NCI-H1105 (cell line): ENCODE measurements at regions not wholly inside any gene's neighbourhood (a gene's known extent, or its start where the extent isn't known, plus 50 kb on each side); places are given as distances from the start of the nearest gene placed in this dataset.
A peak's percentile ranks its signal among the peaks of the same experiment; 100 is the strongest.
"Not testable (repeated sequence)": the region's sequence is repeated elsewhere in the genome, so short reads cannot be mapped to it uniquely, and the experiment has no call there.

Experiments used
- DNase-seq: peaks from one replicate; lab custom pipeline; 2025; lab: John Stamatoyannopoulos, UW

DNA sequence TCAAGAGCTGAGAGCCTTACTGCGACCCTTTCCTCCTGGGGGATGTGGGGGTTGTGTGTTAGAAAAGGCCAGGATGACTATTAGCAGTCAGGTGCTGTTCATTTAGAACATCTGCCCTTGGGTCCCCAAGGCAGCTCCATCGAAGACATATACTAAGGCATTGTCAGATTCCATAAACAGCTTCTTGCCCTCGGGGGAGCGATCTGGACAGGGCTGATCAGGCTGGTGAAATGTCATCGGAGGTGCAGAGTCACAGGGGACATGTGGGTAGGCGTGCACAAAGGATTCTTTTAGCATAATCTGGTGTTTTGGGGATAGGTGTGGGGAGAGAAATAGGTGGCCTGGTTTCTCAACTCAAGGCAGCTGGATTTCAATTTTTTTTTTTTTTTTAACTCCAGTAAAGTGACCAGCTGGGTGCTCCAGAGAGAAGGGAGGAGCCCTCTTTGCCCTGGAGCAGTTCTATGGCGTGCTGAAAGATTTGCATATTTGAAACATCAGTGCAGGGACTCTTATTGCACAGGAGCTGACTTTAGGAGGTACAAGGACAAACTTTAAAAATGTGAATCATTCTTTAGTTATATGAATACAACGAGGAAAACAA lies 160.1 kb downstream of the SUDS3 start:
- DNase-seq: no peak

DNA sequence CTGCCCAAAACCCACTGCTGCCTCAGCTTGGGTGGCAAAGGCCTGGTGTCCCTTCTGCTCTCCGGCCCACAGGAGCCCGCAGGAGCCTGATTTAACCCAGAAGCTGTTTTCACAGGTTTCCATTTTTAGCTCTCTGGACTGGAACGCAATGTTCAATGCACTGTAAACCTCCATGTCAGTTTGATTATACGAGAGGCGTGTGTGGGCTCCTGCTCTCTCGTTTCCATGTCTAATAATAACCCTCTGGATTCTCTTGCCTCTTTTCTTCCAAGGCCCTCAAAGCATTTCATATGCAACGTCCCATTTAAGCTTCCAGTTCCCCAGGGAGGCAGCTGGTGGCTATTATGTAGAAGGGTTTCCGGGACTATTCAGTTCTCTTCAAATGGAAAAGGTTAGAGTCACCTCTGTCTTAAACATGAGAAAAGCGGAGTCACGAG lies 161.1 kb downstream of the SUDS3 start:
- DNase-seq: no peak

- no peak for DNase-seq
Observed at GRCh38 chr12:118541071-118541470, 164.7 kb downstream of the SUDS3 start.

DNA sequence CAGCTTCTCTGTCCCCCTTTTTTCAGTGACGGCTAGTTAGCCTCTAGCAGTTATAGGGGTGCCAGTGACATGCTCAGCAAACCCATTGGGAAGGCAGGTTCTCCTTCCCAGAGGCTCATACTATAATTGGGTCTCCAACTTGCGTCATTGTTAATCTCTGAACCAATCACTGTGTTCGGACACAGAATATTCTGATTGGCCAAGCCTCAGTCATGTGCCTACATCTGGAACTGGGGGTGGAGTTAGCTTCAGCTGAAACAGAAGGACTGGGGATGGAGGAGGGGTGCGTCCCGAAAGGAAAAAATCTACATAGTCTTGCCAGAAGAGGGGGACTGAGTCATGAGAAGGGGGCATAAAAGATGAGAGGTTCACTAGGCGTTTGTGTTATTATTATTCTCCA lies 165.6 kb downstream of the SUDS3 start:
- no peak for DNase-seq

DNA sequence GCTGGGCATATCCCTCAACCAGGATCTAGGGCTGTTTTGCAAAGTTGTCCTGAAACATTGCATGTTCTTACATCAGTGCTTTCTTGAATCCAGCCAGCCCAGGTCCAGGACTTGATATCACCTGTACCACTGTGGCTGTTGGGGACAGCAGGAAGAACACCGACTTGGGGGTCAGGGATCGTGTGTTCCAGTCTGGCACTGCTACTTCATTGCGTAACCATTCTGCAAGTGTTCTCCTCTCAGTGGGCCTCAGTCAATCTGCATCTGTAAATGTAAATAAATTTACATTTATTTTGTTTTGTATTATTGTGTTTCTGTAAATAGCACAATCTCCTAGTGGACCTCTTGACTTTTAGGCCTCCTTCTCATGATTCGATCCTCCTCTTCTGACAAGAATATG lies 167.3 kb downstream of the SUDS3 start:
- DNase-seq: no peak

DNA sequence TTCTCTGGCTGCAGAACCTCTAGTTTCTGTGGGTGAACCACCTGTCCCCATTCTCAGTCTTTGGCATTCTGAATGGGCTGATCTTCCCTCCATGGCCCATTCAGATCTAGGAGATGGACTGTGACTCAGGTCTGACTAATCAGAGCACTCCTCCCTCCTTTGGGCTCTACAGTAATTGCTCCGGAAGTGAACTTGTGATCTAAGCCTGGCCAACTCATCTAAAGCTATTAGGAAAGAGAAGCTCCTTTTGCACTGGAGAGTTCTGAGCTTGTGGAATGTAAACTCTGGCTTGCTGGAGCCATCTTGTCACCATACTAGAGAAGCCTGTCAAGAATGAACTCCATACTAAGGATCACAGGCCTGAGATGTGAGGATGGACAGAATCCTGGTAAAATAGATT lies 168.2 kb downstream of the SUDS3 start:
- no peak for DNase-seq

GRCh38 chr12:118547606-118548005 lies 171.3 kb downstream of the SUDS3 start:
- DNase-seq: not testable (repeated sequence)

- DNase-seq: no peak
Observed at GRCh38 chr12:118548887-118549509, 172.6 kb downstream of the SUDS3 start.

DNA sequence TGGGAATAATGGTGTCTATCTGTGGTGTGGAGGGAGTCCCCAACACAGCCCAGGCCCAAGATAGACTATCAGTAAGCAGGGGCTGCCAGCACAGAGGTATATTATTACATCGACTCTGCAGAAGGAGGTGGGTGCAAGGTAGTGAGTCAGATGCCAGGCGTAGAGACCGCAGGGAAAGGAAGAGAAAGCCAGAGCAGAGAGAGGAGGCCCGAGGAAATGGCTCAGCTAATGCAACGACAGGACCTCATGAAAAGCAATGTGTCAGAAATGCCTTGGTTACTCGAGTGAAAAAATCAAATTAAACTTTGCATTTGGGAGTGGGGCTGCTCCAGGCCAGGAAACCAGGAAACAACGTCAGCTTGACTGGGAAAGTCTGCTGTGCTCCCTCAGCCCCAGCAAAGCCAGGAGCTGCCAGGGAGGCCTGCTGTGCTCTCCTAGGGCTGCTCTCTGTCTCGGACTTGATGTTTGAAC lies 173.2 kb downstream of the SUDS3 start:
- no peak for DNase-seq

DNA sequence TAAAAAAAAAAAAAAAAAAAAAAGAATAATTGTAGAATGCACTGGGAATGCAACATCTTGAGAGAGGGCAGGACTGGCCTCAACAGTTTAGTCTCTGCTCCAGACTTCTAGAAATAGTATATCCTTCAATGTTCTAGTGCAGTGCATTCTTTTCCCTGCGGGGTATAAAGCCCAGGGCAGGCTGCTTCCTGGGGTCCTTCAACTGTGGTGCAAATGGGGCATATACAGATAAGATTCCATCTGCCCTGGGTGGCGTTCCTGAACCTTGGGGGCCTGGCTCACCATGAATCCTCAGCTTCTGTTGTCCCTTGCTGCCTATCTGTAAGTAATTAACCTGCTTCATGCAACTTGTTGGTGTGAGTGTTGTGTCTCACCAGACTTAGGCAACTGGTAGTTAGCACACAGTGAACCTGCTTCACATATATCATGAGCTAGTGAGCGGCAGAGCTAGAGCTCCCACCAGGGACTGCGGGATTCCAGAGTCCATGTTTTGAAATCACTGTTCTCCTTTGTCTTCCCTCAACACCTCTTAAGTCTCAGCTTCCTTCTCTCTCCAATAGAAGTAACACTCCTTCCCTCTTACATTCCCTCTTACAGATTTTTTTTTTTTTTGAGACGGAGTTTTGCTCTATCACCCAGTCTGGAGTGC lies 177.6 kb downstream of the SUDS3 start:
- DNase-seq: no peak

GRCh38 chr12:118558941-118559340 lies 182.6 kb downstream of the SUDS3 start:
- DNase-seq: no peak

- no peak for DNase-seq
Observed at GRCh38 chr12:118560733-118561132, 184.4 kb downstream of the SUDS3 start.

DNA sequence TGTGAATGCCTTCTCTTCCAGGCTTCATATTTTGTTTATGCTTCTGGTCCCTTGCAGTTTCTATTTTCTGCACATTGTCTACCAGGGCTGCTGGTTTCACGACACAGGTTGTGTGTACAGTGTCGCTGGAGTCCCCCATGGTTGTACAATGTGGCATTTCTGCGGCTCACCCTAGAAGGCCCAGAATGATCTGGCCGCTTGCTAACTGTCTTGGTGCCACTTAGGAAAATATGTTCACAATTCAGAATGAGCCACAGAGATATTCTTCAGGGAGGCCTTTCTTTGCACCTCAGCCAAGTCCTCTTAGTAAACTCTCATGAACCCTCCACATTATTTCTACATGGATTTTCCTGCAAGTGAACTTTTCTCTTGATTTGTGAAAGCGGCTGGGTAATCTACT lies 195.4 kb downstream of the SUDS3 start:
- no peak for DNase-seq

DNA sequence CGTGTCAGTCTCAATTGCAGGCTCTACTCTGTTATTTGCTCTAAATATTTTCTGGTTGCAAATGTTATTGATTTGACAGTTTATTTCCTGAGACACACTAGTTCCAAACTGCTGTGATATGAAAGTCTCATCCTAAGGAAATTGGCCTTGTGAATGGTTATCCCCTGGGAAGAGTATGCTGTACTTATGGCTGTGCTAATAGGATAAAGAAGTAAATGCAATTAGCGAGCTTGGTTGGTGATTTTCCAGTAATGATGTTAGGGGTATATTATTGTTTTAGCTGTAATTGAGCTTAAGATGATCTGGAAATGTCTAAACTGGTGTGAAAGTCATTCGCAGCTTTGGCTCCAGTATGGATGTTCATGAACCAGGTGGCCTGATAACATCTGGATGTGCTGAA lies 197.9 kb downstream of the SUDS3 start:
- no peak for DNase-seq

DNA sequence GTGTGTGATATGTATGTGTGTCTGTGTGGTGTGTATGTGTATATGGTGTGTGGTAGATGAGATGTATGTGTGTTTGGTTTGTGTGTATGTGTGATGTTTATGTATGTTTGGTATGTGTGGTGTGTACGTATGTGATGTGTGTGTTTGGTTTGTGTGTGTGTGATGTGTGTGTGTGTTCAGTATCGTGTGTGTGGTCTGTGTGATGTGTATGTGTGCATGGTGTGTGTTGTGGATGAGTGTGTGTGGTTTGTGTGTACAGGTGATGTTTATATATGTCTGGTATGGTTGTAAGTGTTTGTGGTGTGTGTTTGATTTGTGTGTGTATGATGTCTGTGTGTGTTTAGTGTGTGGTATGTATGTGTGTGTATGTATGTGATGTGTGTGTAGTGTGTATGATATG lies 199.4 kb downstream of the SUDS3 start:
- no peak for DNase-seq

- no peak for DNase-seq
Observed at GRCh38 chr12:118581371-118581770, 205.0 kb downstream of the SUDS3 start.

- DNase-seq: no peak
Observed at GRCh38 chr12:118582863-118583262, 206.5 kb downstream of the SUDS3 start.

DNA sequence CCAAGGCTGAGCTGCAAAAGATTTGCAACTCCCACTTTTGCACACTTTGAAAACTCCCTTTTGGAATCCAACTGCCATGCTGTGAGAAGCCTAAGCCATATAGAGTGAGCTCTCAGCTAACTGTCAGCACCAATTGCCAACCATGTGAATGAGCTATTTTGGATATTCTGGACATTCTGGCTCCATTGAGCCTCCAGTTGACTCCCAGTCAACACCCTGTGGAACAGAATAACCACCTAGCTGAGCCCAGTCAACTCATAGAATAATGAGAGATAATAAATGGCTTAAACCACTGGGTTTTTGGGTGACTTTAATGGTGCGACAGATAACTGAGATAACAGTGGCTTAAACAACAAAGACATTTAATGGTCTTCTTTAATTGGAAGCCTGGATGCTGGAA lies 210.1 kb downstream of the SUDS3 start:
- DNase-seq: no peak

DNA sequence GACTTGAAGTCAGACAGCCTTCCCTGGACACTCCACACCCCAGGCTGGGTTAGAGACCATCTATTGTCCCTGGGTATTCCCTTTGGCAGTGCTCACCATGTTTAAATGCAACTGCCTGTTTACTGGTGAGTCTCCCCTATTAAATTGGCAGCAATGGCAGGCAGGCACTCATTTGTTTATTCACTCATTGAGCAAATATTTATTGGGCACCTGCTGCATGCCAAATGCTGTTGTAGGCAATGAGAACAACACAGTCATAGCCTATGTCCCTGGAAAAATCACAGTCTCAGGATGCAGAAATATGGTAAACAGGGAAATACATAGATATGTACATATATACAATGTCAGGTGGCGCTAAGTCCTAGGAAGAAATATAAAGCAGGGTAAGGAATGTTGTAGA lies 212.8 kb downstream of the SUDS3 start:
- DNase-seq: no peak

DNA sequence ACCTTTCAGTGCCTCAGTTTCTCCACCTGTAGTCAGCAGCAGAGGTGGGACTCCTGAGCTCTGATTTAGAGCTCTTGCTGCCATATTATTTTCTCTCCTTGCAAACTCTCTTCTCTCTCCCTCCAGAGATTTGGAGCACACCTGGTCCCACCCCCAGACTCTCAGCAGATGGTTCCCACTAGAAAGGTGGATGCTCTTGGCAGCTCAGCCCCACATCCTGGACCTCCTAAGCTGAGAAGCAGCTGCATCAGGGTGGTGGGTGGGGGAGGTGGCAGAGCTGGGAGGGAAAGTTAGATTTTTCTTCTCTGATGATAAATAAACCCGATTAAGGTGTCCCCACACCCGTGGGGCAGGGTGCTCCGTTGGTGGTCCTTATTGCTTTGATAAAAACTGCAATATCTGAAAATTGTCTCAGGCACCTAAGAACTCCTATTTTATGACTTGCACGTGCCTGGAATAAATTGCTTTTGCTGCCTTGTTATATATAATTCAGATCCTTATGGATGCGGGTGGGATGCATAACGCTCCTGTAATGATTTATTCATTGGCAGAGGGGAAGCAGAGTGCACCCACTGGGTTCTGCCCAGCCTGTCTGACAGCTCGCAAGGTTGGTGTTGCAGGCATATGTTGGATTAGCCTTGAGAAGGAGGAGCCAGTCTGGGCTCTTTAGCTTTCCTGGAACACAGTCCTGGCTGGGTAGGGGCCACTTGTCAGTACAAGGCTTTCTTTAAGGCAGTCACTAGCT lies 214.2 kb downstream of the SUDS3 start:
- DNase-seq: no peak

GRCh38 chr12:118603610-118604361 lies 227.4 kb downstream of the SUDS3 start:
- peak; percentile 7 for DNase-seq

GRCh38 chr12:118606690-118607089 lies 230.3 kb downstream of the SUDS3 start:
- DNase-seq: no peak
